CD14-positive monocyte (primary cell): ENCODE measurements at regions not wholly inside any gene's neighbourhood (a gene's known extent, or its start where the extent isn't known, plus 50 kb on each side); places are given as distances from the start of the nearest gene placed in this dataset.

ENCODE experiments used
- DNase-seq, 3 donors: peaks; one replicate each; pipeline ENCODE4 v3.0.0-alpha.2; 2011 to 2022
- H2AFZ ChIP-seq: 2 replicates; pipeline ENCODE4 v1.6.0; 2012; ENCODE audit warnings: mild to moderate bottlenecking, low read depth, low read length, inconsistent platforms; ENCODE audit not compliant: insufficient read depth, poor library complexity, severe bottlenecking
- H3K27ac ChIP-seq, 2 donors: 1 replicate in 1 of 2; 2 replicates in 1 of 2; pipeline ENCODE4 v1.5.1; 2012 to 2013; ENCODE audit warnings: low read length in 2 of 2, control low read depth in 1 of 2, inconsistent platforms in 1 of 2, low read depth in 1 of 2, mild to moderate bottlenecking in 1 of 2
- H3K27me3 ChIP-seq, 2 donors: one replicate each; pipeline versions ENCODE4 v1.6.0 to v1.6.1; 2011 to 2013; ENCODE audit warnings: low read length in 2 of 2; ENCODE audit not compliant: control insufficient read depth in 2 of 2, insufficient read depth in 2 of 2
- H3K36me3 ChIP-seq, 2 donors: replicated peaks in 1 of 2; 1 replicate in 1 of 2; 2 replicates in 1 of 2; pipeline versions ENCODE4 v1.5.1 to v1.6.1; 2012 to 2013; ENCODE audit warnings: low read length in 2 of 2, control low read depth in 1 of 2, inconsistent platforms in 1 of 2, mild to moderate bottlenecking in 1 of 2; ENCODE audit not compliant: insufficient read depth in 2 of 2, control insufficient read depth in 1 of 2
- H3K4me1 ChIP-seq, 2 donors: 1 replicate in 1 of 2; 2 replicates in 1 of 2; pipeline versions ENCODE4 v1.5.1 to v1.6.1; 2012 to 2013; ENCODE audit warnings: low read length in 2 of 2, control low read depth in 1 of 2, inconsistent platforms in 1 of 2, mild to moderate bottlenecking in 1 of 2, moderate library complexity in 1 of 2; ENCODE audit not compliant: insufficient read depth in 2 of 2, control insufficient read depth in 1 of 2
- H3K4me2 ChIP-seq: replicated peaks from 2 replicates; pipeline ENCODE3; 2012; ENCODE audit warnings: low read length, moderate library complexity, mild to moderate bottlenecking; ENCODE audit not compliant: poor library complexity, severe bottlenecking; ENCODE audit errors: extremely low read depth
- H3K4me3 ChIP-seq, 3 experiments: fragments of 200-600 bp in 1 of 3; sonication (generic) in 1 of 3; replicated peaks in 1 of 3; 1 replicate in 2 of 3; 2 replicates in 1 of 3; pipeline ENCODE4 v1.5.1; 2011 to 2013; ENCODE audit warnings: low read length in 3 of 3, mild to moderate bottlenecking in 3 of 3, control low read depth in 2 of 3, low read depth in 2 of 3, inconsistent platforms in 1 of 3, moderate library complexity in 1 of 3
- H3K79me2 ChIP-seq: 2 replicates; pipeline ENCODE4 v1.6.0; 2012; ENCODE audit warnings: mild to moderate bottlenecking, control low read depth, inconsistent platforms, low read length, moderate library complexity; ENCODE audit not compliant: insufficient read depth
- H3K9ac ChIP-seq: 2 replicates; pipeline ENCODE4 v1.6.0; 2017; ENCODE audit warnings: low read length, mild to moderate bottlenecking; ENCODE audit not compliant: insufficient read depth, poor library complexity, severe bottlenecking
- H3K9me3 ChIP-seq, 2 donors: replicated peaks in 1 of 2; 1 replicate in 1 of 2; 2 replicates in 1 of 2; pipeline versions ENCODE4 v1.5.1 to v1.6.1; 2012 to 2013; ENCODE audit warnings: low read length in 2 of 2, control low read depth in 1 of 2; ENCODE audit not compliant: control insufficient read depth in 1 of 2, insufficient read depth in 1 of 2
- H4K20me1 ChIP-seq: 2 replicates; pipeline ENCODE4 v1.6.0; 2012; ENCODE audit warnings: mild to moderate bottlenecking, low read length, control low read depth, moderate library complexity; ENCODE audit not compliant: insufficient read depth
- H3K27ac Mint-ChIP-seq, 7 donors: one replicate each; pipeline ENCODE4 v1.8.0; 2020; ENCODE audit warnings: mild to moderate bottlenecking in 7 of 7, mixed read lengths in 7 of 7, moderate library complexity in 6 of 7, inconsistent platforms in 2 of 7
- H3K27me3 Mint-ChIP-seq, 3 donors: one replicate each; pipeline ENCODE4 v1.8.0; 2021 to 2022; ENCODE audit warnings: low read depth in 3 of 3, mild to moderate bottlenecking in 3 of 3, mixed read lengths in 3 of 3, moderate library complexity in 3 of 3, inconsistent platforms in 1 of 3
- H3K36me3 Mint-ChIP-seq, 2 donors: one replicate each; pipeline ENCODE4 v1.8.0; 2020; ENCODE audit warnings: mixed read lengths in 2 of 2, inconsistent platforms in 1 of 2, mild to moderate bottlenecking in 1 of 2
- H3K4me1 Mint-ChIP-seq: one replicate; pipeline ENCODE4 v1.8.0; 2020; ENCODE audit warnings: mild to moderate bottlenecking, mixed read lengths
- H3K4me3 Mint-ChIP-seq, 2 donors: one replicate each; pipeline ENCODE4 v1.8.0; 2020; ENCODE audit warnings: mild to moderate bottlenecking in 2 of 2, mixed read lengths in 2 of 2, moderate library complexity in 1 of 2
- H3K9me3 Mint-ChIP-seq, 7 donors: one replicate each; pipeline ENCODE4 v1.8.0; 2020 to 2022; ENCODE audit warnings: mixed read lengths in 7 of 7, mild to moderate bottlenecking in 6 of 7, moderate library complexity in 6 of 7, inconsistent platforms in 2 of 7
- CTCF ChIP-seq: fragments of 200-600 bp; IDR thresholded peaks from one replicate; pipeline ENCODE4 v1.8.0; 2022; ENCODE audit warnings: antibody characterized with exemption, mild to moderate bottlenecking
- WGBS: methylation state at CpG from one replicate; pipeline ENCODE4 v1.1.5; 2013; ENCODE audit warnings: missing lambda C conversion rate; ENCODE audit not compliant: insufficient coverage; 5-methylcytosine and 5-hydroxymethylcytosine counted together
- intact Hi-C, 2 donors: fragments of 100-400 bp; cut with micrococcal nuclease; formaldehyde crosslinking; loops; one replicate each; pipeline versions ENCODE4 v1.15.0 to v1.15.1; 2023

DNA sequence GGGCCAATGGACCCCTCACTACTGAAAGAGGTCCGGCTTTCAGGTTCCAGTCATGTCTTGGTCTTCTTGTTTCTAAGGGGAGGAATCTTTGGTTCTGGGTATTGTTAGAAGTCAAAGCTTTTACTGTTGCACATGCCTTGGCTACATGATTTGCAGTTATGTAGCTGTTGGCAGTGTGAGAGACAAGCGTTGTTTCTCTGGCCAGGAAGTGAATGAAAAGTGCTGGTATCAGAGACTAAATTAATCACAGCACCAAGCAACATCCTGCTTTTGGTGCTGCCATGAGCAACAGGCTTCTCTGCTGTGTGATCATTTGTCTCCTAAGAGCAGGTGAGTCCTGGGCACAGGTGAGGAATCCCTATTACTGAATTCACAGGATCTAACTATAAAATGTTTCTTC, 100.1 kb upstream of the PRSS3 start:
- TF ChIP-seq CTCF: no peak
- intact Hi-C loops: no loop called here
- H3K27me3 Mint-ChIP-seq: peaks cover 0 to 3% (median 2%) of the 10 kb centered on the region in 3 donors

GRCh38 chr9:33695856-33696255, 99.5 kb upstream of the PRSS3 start:
- H3K4me3 Mint-ChIP-seq: no peak overlapping the region

More for the DNA sequence above, 100.1 kb upstream of the PRSS3 start:
- Mint-ChIP-seq H3K9me3 (peaks cover 0 to 1% (median 0%) of the 10 kb centered on the region in 7 donors), H3K36me3 (no peaks in the 10 kb centered on the region), H3K4me1 (peaks cover 10% of the 10 kb centered on the region), H3K4me3 (no peak overlapping the region), H3K27ac (peak overlapping the region in 1 of 7 donors; percentile 62)
- Histone ChIP-seq H3K4me3 (no peak overlapping the region), H3K27ac (no peak overlapping the region), H3K4me1 (peaks cover 7 to 11% of the 10 kb centered on the region in 2 donors), H3K9ac (no peak overlapping the region), H3K27me3 (no peaks in the 10 kb centered on the region), H3K9me3 (no peaks in the 10 kb centered on the region), H3K79me2 (no peaks in the 10 kb centered on the region), H3K4me2 (no peak overlapping the region), H3K36me3 (no peaks in the 10 kb centered on the region), H2AFZ (no peak overlapping the region), H4K20me1 (no peaks in the 10 kb centered on the region)
- WGBS: 100% methylated on average over 1 of the region's 2 CpGs
- DNase-seq: no peak

More at GRCh38 chr9:33695856-33696255, 99.5 kb upstream of the PRSS3 start:
- DNase-seq: no peak
- Histone ChIP-seq H3K27ac (no peak overlapping the region), H3K4me2 (no peak overlapping the region), H3K36me3 (no peaks in the 10 kb centered on the region), H3K4me1 (peaks cover 2 to 5% of the 10 kb centered on the region in 2 donors), H4K20me1 (no peaks in the 10 kb centered on the region), H3K4me3 (no peak overlapping the region), H3K79me2 (no peaks in the 10 kb centered on the region), H3K27me3 (no peaks in the 10 kb centered on the region), H2AFZ (no peak overlapping the region), H3K9ac (no peak overlapping the region), H3K9me3 (no peaks in the 10 kb centered on the region)
- H3K27me3 Mint-ChIP-seq: peaks cover 0 to 3% (median 2%) of the 10 kb centered on the region in 3 donors
- no peak for TF ChIP-seq CTCF
- no peak overlapping the region for H3K27ac Mint-ChIP-seq
- intact Hi-C loops: no loop called here
- 100% methylated on average over 1 of the region's 3 CpGs for WGBS
- H3K36me3 Mint-ChIP-seq: no peaks in the 10 kb centered on the region
- peaks cover 4% of the 10 kb centered on the region for H3K4me1 Mint-ChIP-seq
- H3K9me3 Mint-ChIP-seq: peaks cover 0 to 1% (median 0%) of the 10 kb centered on the region in 7 donors
